T follicular helper cell (primary cell): ENCODE measurements at regions not wholly inside any gene's neighbourhood (a gene's known extent, or its start where the extent isn't known, plus 50 kb on each side); places are given as distances from the start of the nearest gene placed in this dataset.

Experiments used
- DNase-seq: peaks from one replicate; pipeline ENCODE4 v3.0.0-alpha.2; 2020; ENCODE audit warnings: low read depth

DNA sequence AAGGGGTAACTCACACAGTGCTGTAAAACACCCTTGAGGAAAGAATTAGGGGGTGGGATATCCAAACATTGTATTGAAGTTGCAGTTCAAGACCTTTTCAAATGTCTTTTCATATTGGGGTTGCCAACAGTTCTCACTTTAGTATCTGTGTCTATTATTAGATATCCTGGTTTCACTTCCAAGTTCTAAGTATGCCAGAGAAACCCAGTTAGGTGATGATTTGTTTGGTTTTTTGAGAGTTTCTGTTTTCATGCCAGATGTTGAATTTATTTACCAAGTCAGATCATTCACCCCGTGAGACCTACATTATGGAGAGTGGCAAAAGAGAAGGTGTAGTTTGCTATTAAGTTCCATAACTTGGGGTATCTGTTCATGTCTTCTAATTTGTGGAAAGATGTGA is 64.5 kb downstream of the C9orf152 start:
- no peak for DNase-seq

DNA sequence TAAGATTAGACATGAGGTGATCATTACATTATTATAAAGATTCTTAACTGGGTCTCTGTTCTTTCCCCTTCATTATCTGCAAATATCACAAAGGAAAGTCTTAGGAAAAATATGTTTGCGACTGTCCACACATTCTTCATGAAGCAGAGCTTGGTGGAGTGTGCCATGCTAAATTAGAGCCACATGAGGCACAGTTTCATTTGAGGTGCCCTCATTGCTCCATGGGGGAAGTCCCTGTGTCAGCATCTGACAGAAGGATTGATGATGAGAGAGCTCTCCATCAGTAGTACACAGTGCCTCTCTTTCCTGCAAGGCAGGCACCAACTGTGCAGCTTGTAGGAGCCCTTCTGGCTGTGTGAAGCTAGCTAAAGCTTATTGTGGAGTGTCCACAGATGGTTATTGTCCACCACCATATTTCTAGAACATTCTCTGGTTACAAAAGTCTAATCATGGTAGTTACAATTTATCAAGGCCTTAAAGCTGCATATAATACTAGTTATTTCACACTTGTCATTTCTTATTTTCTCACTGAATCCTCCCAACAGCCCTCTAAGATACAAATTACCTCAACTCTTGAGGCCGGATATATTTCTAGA is 63.9 kb downstream of the C9orf152 start:
- no peak for DNase-seq

DNA sequence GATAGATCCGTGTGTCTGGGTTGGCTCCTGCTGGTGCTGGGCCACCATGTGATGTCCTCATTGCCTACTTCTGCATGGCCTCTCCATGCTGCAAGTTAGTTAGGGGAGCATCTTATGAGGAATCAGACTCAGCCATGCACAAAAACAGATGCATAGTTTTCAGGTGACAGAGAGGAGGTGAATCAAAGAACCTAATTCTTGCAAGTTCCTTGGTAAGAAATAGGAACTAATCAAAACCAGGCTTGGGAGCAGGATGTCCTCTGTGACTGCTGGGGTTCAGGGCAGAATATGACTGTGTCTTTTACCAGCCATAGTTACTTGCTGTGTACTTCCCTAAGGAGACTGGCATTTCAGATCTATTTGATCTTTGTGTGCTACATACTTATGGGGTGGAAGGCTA is 61.6 kb downstream of the C9orf152 start:
- DNase-seq = no peak

DNA sequence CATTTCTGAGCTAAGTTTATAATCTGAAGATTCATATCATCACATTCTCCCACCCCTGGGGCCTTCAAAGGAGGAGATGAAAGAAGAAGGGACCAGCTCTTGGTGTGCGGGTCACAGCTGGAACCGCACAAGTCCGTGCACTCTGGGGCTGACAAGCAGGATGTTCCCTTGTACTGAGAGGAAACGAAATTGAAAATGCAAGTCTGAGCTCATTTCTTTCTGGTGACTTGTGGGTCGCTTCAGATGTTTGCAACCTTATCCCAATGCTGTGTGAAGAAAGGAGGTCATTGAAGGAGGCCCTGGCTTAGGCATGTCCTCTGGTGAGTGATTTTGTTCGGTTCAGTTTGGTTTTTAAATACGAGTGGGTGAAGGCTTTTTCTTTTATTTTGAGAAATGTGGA is 59.6 kb downstream of the C9orf152 start:
- DNase-seq = no peak

DNA sequence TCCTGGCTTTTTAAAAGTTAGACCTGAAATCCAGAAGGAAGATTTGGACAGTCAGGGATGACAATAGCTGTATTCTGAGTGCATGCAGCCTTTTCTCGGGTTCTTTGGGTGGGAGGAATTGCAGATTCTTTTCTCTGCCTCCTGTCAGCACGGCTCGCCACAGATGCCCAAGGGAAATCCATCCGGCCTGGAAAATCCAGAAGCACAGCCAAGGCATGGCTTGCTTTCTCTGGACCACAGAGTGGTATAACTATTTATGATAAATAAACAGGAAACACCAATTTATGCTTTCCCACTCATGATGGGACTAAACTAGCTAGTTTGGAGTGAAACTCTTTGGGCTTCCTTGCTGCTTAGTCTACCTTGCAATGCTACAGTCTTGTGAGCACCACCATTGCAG is 59.1 kb downstream of the C9orf152 start:
- DNase-seq = no peak
